Stimulated activated CD8-positive, alpha-beta memory T cell treated with anti-CD3 and anti-CD28 coated beads, Interleukin-15, amount 100 ng/mL, for 1 hour (primary cell): ENCODE measurements at regions not wholly inside any gene's neighbourhood (a gene's known extent, or its start where the extent isn't known, plus 50 kb on each side); places are given as distances from the start of the nearest gene placed in this dataset.

Experiments used
- DNase-seq: peaks from one replicate; pipeline ENCODE4 v3.0.0-alpha.2; 2020; ENCODE audit warnings: low read depth

DNA sequence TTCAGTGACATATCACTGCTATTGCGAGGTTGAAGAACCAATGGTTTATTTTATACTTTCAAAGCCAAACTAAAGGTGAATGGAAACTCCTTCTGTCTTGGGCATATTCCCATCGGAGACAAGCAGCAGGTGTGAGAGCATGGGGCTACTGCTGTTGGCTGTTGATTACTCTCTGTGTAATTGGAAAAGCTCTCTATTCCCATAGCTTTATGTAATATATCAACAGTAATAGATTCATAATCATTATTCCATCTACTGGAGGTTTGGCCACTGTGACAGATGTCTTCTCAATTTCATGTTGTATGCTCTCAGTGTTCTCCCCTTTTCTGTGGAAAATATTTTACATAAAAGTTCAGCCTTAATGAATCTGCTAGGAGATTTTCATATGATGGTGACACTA is 352.0 kb downstream of the BTG1 start:
- no peak for DNase-seq

DNA sequence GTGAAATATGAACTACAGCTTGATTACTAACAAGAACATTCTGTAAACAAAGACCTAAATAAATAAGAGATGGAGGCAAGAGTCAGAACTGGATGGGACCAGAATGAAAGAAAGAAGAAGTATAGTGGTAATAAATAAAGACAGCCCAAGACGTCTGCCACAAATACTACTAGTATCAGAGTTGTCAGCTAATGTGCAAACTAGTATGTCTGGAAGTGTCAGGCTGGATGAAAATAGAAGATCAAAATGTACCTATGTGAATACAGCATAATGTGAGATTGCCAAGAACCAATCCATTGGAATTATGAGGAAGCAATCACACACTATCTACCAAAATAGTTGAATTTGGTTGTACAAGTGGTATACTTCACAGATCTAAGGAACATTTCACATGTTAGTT is 353.0 kb downstream of the BTG1 start:
- no peak for DNase-seq

- DNase-seq: no peak
Observed at GRCh38 chr12:91786499-91787272, 359.0 kb downstream of the BTG1 start.

- DNase-seq: no peak
Observed at GRCh38 chr12:91785655-91786498, 359.8 kb downstream of the BTG1 start.

- no peak for DNase-seq
Observed at GRCh38 chr12:91781114-91781513, 364.5 kb downstream of the BTG1 start.

- DNase-seq: no peak
Observed at GRCh38 chr12:91778938-91779400, 366.7 kb downstream of the BTG1 start.

GRCh38 chr12:91778091-91778832 is 367.4 kb downstream of the BTG1 start:
- DNase-seq: no peak

GRCh38 chr12:91777268-91777992 is 368.2 kb downstream of the BTG1 start:
- no peak for DNase-seq

DNA sequence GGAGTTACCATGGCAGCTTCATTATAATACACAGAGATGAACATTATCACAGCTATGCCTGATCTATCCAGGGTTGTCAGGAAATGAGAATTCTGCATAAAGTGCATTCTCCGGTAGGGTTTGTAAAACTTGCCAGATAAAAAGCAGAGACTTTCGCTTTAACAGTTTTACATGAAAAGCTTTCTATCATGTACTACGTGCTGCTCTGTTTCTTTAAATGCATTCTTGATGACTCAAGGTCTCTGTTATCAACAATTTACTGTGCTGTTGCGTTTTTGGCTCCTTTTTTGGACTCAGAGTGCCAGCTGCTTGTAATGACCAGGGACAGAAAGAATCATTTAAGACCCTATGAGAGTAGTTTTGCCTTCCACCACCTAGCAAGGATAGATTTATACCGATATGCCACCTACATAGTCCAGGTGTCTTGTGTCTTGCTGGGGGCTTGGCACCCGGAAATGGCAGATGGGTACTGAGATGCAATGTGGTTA is 371.2 kb downstream of the BTG1 start:
- no peak for DNase-seq

DNA sequence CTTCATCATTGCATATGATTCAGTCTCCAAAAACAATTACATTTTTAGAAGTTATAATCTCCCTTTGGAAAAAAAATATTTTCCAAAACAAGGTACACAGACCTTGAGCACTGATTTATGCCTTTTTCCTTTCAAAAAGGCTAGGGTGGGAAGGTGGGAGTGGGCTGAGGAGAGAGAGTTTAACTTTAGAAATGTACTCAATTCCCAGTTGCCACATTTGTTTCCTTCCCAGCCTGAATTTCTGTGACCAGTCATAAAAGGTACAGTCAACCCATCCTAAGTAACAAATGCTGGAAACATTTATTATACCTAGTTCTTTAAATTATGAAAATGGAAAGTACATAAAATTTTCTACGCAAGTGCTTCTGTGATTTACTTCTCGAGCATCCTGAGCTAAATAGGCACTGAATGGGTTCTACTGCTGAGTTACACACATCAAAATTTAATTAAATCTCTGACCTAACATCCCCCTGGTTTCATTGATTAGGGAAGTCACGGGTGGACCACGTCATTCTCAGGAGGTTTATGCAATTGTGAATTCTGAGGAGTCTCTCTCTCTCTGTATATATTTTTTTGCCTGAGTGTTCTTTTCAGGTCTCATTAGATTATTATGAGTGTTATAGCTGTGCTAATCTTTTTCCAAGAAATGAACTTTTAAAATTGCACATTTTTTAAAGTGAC is 371.8 kb downstream of the BTG1 start:
- DNase-seq: no peak

DNA sequence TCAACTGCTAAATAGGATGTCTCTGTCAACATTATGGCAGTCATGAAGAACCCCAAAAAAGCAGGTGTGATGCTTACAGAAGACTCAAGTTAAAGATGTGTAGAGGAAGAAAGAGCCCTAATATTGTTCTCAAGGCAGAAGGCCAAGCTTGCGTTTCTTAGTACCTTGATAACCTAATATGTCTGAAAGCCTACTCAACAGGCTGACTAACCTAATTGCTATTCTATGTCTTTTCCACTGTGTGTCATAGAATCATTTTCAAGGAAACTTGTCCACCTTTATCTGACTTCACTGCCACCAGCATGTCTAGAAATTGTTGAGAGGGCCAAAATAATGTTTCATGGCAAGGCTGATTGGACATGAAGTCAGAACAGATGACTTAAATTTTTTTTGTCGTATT is 373.2 kb downstream of the BTG1 start:
- DNase-seq: no peak

DNA sequence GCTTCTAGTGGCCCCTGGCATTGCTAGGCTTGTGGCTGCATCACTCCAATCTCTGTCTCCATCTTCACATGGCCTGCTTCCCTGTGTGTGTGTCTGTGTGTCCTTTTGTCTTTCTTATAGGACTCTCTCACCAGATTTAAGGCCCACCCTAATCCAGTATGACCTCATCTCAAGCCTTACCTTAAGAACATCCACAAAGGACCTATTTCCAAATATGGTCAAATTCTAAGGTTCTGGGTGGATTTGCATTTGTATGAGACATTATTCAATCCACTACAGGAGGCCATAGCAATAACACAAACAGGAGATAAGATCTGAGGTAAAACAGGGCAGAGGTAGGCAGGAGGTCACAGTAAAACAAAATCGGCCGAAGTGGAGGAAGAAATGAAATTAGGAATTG is 375.9 kb downstream of the BTG1 start:
- DNase-seq: no peak

- no peak for DNase-seq
Observed at GRCh38 chr12:91767237-91767636, 378.4 kb downstream of the BTG1 start.

GRCh38 chr12:91766454-91766853 is 379.2 kb downstream of the BTG1 start:
- no peak for DNase-seq

- no peak for DNase-seq
Observed at GRCh38 chr12:91763654-91764370, 381.8 kb downstream of the BTG1 start.

GRCh38 chr12:91753649-91754048 is 392.0 kb downstream of the BTG1 start:
- no peak for DNase-seq

DNA sequence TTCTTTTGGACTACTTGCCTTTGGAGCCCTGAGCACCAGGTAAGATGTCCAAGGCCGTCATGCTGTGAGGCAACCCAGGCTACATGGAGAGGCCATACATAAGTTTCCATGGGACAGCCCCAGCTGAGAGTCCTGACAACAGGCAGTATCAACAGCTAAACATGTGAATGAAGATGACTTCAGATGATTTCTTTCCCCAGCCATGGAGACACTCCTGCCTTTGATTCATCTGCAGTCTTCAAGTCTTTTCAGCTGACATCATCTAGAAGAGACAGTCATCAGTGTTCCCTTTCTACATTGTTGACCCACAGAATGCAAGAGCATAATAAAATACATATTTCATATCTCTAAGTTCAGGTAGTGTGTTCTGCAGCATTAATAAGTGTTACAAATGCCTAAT is 398.7 kb downstream of the BTG1 start:
- DNase-seq: no peak

DNA sequence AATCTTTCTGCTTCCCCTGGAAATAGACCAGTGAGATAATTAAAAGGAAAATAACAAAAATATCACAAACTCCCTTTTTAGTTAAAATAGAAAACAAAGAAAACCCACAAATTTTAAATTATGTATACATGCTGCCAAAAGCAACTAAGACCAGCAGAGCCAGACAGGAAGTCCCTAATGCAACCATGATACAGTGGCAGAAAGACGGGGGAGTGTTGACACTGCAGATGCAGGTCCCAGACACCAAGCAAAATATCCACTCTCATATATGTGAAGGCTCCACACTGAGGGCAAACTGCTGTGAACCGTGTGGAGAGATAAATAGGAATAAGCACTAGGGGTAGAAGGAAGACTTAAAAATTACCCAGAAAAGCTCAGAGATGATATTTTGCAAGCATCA is 401.0 kb downstream of the BTG1 start:
- no peak for DNase-seq

DNA sequence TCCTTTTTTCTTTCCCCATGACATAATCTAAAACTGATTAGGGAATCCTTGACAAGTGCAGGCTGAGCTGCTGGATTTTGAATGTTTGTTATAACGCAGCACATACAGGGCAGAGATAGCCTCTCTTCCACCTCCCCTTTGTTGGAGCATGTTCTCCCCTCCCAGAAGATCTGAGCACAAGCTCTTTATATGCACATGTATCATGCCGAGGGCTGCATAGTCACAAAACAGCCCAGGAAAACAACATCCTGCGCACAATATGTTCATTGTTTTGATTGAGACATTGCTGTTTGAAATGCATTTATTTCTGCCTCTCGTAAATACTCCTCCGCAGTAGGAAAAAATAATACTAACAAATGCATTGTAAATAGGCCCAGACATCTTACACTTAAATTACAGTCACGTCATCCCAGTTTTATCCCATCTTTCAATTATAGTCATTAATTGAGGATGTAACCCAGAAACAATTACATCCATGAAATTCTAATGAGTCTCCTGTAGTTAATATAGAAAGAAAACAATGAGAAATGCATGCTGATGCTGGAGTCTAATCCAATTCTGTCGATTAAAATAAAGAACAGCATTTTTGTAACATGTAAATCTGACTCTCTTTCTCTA is 401.8 kb downstream of the BTG1 start:
- DNase-seq: no peak

GRCh38 chr12:91743280-91743679 is 402.4 kb downstream of the BTG1 start:
- DNase-seq: no peak
